ENCODE measurements at regions not wholly inside any gene's neighbourhood (a gene's known extent, or its start where the extent isn't known, plus 50 kb on each side); places are given as distances from the start of the nearest gene placed in this dataset.
"Not testable (repeated sequence)": the region's sequence is repeated elsewhere in the genome, so short reads cannot be mapped to it uniquely, and the experiment has no call there.

GRCh38 chr10:91005276-91005675, 84.4 kb upstream of the ANKRD1 start:
- TF ChIP-seq CTCF (conservative IDR thresholded peaks at IDR 0.05; ENCODE audit: low read depth, low read length); EZH2 (IDR thresholded peaks at IDR 0.05; ENCODE audit: borderline replicate concordance, low read depth, low read length, poor library complexity, severe bottlenecking): not testable (repeated sequence)

Measured in A673 (cell line).